Esophagus muscularis mucosa (tissue), 4 donors: ENCODE measurements at regions not wholly inside any gene's neighbourhood (a gene's known extent, or its start where the extent isn't known, plus 50 kb on each side); places are given as distances from the start of the nearest gene placed in this dataset.

ENCODE experiments used
- DNase-seq: peaks from one replicate; pipeline ENCODE4 v3.0.0-alpha.2; 2017; ENCODE audit errors: extremely low spot score
- H3K27ac ChIP-seq, 4 donors: fragments of 200-600 bp; sonication (generic); replicated peaks in 1 of 4; 1 replicate in 3 of 4; 2 replicates in 1 of 4; pipeline ENCODE4 v1.5.1; 2016 to 2019; ENCODE audit warnings: mild to moderate bottlenecking in 1 of 4
- H3K27me3 ChIP-seq, 4 donors: fragments of 200-600 bp; sonication (generic); one replicate each; pipeline versions ENCODE4 v1.5.1 to v1.6.0; 2016 to 2019
- H3K36me3 ChIP-seq, 4 donors: fragments of 200-600 bp; sonication (generic); one replicate each; pipeline ENCODE4 v1.5.1; 2016 to 2019
- H3K4me1 ChIP-seq, 4 donors: fragments of 200-600 bp; sonication (generic); one replicate each; pipeline ENCODE4 v1.5.1; 2016 to 2019
- H3K4me3 ChIP-seq, 4 donors: fragments of 200-600 bp; sonication (generic); 1 replicate in 2 of 4; 2 replicates in 2 of 4; pipeline ENCODE4 v1.5.1; 2016 to 2019; ENCODE audit warnings: mild to moderate bottlenecking in 4 of 4, moderate library complexity in 1 of 4
- H3K9me3 ChIP-seq, 4 donors: fragments of 200-600 bp; sonication (generic); 1 replicate in 3 of 4; 2 replicates in 1 of 4; pipeline ENCODE4 v1.5.1; 2016 to 2019
- EP300 ChIP-seq: sonication (generic); formaldehyde crosslinking; IDR thresholded peaks from one replicate; pipeline ENCODE4 v1.6.1; 2017; ENCODE audit warnings: antibody characterized with exemption
- POLR2A ChIP-seq: fragments of 450-650 bp; IDR thresholded peaks from one replicate; pipeline ENCODE4 v1.6.1; 2017; ENCODE audit warnings: antibody characterized with exemption, moderate library complexity, mild to moderate bottlenecking, low read depth
- POLR2AphosphoS5 ChIP-seq, 2 donors: sonication (generic); formaldehyde crosslinking; IDR thresholded peaks; one replicate each; pipeline ENCODE4 v1.6.1; 2017; ENCODE audit warnings: antibody characterized with exemption in 2 of 2
- WGBS: methylation state at CpG from one replicate; pipeline ENCODE4 v1.1.5; 2018; 5-methylcytosine and 5-hydroxymethylcytosine counted together
- intact Hi-C: fragments of 100-400 bp; cut with DNase I; formaldehyde crosslinking; loops from one replicate; pipeline ENCODE4 v1.15.1; 2023
- TF ChIP-seq, protein P1 (sequence below), 3 experiments: fragments of 200-600 bp in 2 of 3; fragments of 450-650 bp in 1 of 3; sonication (generic) in 2 of 3; IDR thresholded peaks; one replicate each; pipeline ENCODE4 v1.5.1; 2017 to 2019; ENCODE audit warnings: antibody characterized with exemption in 3 of 3, mild to moderate bottlenecking in 2 of 3, moderate library complexity in 1 of 3

DNA sequence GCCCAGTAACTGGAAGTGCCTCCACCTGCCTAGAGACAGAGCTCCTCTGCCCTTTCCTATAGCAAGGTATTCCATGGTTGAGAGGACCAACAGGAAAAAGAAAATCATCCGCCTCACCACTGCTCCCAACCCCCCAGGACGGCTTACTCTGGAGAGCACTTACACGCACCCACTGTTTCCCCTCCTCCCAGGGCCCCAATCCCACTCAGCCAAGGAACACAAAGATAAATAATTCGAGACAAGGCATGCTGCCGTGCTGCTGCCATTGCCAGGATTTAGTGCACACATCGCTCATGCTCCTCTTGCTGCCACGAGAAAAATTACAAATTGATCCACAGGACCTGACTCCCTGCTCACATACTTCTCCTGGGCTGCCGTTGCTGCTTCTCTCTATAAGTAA, 516.6 kb downstream of the BUD13 start:
- no peak overlapping the region for H3K27ac ChIP-seq
- WGBS, result 65% methylated on average over 8 of the region's 8 CpGs

DNA sequence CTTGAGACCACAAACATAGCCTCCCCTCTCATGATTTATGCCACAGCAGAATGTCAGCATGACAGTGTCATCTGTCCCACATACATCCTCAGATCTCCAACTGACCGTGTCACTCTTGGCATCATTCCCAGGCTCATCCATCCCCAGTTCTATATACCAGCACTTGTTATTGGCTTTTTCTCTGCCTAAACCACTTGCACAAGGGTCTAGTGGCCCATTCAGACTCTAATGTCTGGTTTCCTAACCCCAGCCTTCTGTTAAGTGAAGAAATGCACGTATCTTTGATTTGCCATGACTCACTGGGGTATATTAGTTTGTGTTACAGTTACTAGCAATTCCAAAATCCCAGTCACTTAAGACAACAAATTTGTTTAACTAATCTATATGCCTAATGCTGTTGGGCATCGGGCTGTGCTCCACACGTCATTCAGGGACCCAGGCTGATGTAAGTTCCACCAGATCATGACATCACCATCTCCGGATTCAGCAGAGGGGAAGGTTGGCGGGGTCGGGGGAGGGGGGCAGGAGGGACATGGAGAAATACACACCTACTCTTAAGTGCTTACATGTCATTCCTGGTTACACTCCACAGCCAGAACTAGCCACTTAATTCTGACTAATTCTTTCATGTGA, 517.4 kb downstream of the BUD13 start:
- Histone ChIP-seq H3K36me3 (no peaks in the 10 kb centered on the region), H3K27ac (no peak overlapping the region), H3K4me3 (no peak overlapping the region), H3K4me1 (peaks cover 0 to 4% (median 0%) of the 10 kb centered on the region in 4 donors), H3K9me3 (no peaks in the 10 kb centered on the region), H3K27me3 (peaks cover 0 to 13% (median 0%) of the 10 kb centered on the region in 4 donors)
- intact Hi-C loops, result no loop called here
- 80% methylated on average over 7 of the region's 7 CpGs for WGBS
- DNase-seq, result no peak
- no peak for TF ChIP-seq EP300
- TF ChIP-seq POLR2A, result no peak
- no peak for TF ChIP-seq POLR2AphosphoS5 (IDR thresholded peaks at IDR 0.05)
- TF ChIP-seq, protein P1, sequence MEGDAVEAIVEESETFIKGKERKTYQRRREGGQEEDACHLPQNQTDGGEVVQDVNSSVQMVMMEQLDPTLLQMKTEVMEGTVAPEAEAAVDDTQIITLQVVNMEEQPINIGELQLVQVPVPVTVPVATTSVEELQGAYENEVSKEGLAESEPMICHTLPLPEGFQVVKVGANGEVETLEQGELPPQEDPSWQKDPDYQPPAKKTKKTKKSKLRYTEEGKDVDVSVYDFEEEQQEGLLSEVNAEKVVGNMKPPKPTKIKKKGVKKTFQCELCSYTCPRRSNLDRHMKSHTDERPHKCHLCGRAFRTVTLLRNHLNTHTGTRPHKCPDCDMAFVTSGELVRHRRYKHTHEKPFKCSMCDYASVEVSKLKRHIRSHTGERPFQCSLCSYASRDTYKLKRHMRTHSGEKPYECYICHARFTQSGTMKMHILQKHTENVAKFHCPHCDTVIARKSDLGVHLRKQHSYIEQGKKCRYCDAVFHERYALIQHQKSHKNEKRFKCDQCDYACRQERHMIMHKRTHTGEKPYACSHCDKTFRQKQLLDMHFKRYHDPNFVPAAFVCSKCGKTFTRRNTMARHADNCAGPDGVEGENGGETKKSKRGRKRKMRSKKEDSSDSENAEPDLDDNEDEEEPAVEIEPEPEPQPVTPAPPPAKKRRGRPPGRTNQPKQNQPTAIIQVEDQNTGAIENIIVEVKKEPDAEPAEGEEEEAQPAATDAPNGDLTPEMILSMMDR (IDR thresholded peaks at IDR 0.05), result no peak

More for the DNA sequence above, 516.6 kb downstream of the BUD13 start:
- Histone ChIP-seq H3K4me1 (peaks cover 0 to 4% (median 0%) of the 10 kb centered on the region in 4 donors), H3K36me3 (no peaks in the 10 kb centered on the region), H3K27me3 (peaks cover 0 to 16% (median 0%) of the 10 kb centered on the region in 4 donors), H3K9me3 (no peaks in the 10 kb centered on the region), H3K4me3 (no peak overlapping the region)
- no peak for TF ChIP-seq POLR2AphosphoS5 (IDR thresholded peaks at IDR 0.05)
- no peak for TF ChIP-seq EP300
- no peak for TF ChIP-seq POLR2A
- TF ChIP-seq, protein P1 (IDR thresholded peaks at IDR 0.05), result no peak
- DNase-seq, result no peak
- intact Hi-C loops, result no loop called here

DNA sequence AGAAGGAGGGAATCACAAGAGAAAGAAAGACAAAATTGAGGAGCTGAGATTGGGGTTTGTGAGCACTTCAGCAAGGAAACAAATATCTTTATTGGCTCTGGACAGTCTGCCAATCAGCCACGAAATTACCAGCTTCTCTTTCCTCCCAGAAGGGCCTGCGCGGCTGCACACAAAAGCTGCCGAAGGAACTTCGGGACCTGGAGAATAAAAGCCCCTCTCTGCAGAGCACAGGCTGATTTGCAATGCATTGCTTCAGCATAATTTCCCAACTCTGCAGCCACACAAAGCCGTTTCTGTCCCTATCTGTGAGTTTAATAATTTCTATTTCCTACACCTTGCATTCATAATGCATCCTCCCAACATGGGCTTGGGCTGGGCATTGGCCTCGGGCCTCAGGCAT, 522.6 kb downstream of the BUD13 start:
- 95% methylated on average over 7 of the region's 7 CpGs for whole genome bisulfite sequencing
- Histone ChIP-seq H3K27ac (no peak overlapping the region), H3K4me3 (no peak overlapping the region), H3K9me3 (no peaks in the 10 kb centered on the region), H3K36me3 (no peaks in the 10 kb centered on the region), H3K4me1 (no peaks in the 10 kb centered on the region), H3K27me3 (peaks cover 0 to 7% (median 0%) of the 10 kb centered on the region in 4 donors)
- intact Hi-C loops, result no loop called here
- TF ChIP-seq POLR2AphosphoS5 (IDR thresholded peaks at IDR 0.05) (no peak), POLR2A (no peak), EP300 (no peak)
- TF ChIP-seq, protein P1 (IDR thresholded peaks at IDR 0.05), result no peak
- no peak for DNase-seq

DNA sequence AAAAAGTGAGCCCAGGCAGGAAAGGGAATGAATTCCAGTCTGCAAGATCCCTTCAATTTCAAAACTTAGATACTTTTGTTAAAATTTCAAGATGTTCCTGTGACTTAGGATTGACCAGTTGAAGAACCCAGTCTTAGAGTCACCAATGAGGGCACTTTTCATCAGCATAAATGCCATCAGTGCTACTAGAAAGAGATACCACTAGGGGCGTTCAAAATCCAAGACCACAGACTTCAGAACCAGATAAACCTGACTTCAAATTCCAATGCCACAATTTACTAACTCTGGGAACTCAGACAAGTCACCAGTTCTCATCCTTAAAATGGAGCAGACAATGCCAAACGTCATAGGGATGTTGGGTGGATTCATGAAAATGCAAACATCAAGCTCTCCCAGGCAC, 523.2 kb downstream of the BUD13 start:
- Histone ChIP-seq H3K9me3 (no peaks in the 10 kb centered on the region), H3K36me3 (no peaks in the 10 kb centered on the region), H3K4me3 (no peak overlapping the region), H3K27me3 (peaks cover 0 to 7% (median 0%) of the 10 kb centered on the region in 4 donors), H3K4me1 (peaks cover 0 to 6% (median 5%) of the 10 kb centered on the region in 4 donors), H3K27ac (no peak overlapping the region)
- intact Hi-C loops, result no loop called here
- TF ChIP-seq POLR2A (no peak), POLR2AphosphoS5 (IDR thresholded peaks at IDR 0.05) (no peak), EP300 (no peak)
- TF ChIP-seq, protein P1 (IDR thresholded peaks at IDR 0.05), result no peak
- 81% methylated on average over 2 of the region's 2 CpGs for WGBS
- no peak for DNase-seq

DNA sequence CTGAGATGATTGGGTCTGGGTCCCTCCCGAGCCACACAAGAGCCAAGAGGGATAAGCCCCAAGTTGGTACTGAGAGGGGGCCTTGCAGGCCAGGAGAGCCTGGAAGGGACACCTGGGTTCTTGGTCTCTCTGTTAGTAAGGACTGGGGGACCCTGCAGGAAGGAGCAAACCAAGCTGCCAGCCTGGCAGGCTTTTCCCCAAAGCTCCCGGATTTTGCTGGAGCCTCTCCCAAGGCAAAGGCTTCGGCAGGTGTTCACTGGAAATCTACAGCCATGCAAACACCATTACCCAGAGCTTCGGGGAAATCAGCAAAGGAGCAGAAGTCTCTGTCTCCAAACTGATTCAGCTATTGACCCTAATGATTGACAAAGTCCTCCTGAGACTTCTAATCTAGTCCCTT, 527.9 kb downstream of the BUD13 start:
- intact Hi-C loops, result no loop called here
- Histone ChIP-seq H3K9me3 (no peaks in the 10 kb centered on the region), H3K4me1 (peaks cover 0 to 14% (median 10%) of the 10 kb centered on the region in 4 donors), H3K4me3 (no peak overlapping the region), H3K27ac (no peak overlapping the region), H3K36me3 (no peaks in the 10 kb centered on the region), H3K27me3 (peaks cover 0 to 7% (median 0%) of the 10 kb centered on the region in 4 donors)
- WGBS, result 56% methylated on average over 2 of the region's 4 CpGs
- TF ChIP-seq EP300 (no peak), POLR2AphosphoS5 (IDR thresholded peaks at IDR 0.05) (no peak)
- no peak for DNase-seq
